ENCODE measurements at regions not wholly inside any gene's neighbourhood (a gene's known extent, or its start where the extent isn't known, plus 50 kb on each side); places are given as distances from the start of the nearest gene placed in this dataset.

DNA sequence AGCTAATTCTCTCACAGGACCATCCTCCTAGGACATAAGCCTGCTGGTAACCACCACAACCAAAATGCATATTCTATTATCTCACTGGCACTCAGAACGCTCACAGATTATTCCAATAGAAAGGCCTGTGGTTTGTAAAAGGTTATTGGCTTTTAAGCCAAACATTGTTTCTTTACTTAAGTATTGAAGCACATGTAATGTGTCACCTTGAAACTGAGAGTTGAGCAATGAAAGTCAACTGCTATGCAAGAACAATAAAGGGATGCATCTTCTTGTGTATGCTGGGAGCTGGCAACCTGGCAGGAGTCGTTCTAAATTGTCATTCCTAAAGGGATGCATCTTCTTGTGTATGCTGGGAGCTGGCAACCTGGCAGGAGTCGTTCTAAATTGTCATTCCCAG lies 298.6 kb upstream of the DNAJC19 start:
- no peak for TF ChIP-seq EZH2phosphoT487 (IDR thresholded peaks at IDR 0.05; ENCODE audit: unreplicated experiment)
- TF ChIP-seq, protein P1, sequence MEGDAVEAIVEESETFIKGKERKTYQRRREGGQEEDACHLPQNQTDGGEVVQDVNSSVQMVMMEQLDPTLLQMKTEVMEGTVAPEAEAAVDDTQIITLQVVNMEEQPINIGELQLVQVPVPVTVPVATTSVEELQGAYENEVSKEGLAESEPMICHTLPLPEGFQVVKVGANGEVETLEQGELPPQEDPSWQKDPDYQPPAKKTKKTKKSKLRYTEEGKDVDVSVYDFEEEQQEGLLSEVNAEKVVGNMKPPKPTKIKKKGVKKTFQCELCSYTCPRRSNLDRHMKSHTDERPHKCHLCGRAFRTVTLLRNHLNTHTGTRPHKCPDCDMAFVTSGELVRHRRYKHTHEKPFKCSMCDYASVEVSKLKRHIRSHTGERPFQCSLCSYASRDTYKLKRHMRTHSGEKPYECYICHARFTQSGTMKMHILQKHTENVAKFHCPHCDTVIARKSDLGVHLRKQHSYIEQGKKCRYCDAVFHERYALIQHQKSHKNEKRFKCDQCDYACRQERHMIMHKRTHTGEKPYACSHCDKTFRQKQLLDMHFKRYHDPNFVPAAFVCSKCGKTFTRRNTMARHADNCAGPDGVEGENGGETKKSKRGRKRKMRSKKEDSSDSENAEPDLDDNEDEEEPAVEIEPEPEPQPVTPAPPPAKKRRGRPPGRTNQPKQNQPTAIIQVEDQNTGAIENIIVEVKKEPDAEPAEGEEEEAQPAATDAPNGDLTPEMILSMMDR (conservative IDR thresholded peaks at IDR 0.05; ENCODE audit: low read depth in 2 of 2), result no peak
- no peak for TF ChIP-seq ZNF331 (CRISPR knock-in tag; IDR thresholded peaks at IDR 0.05; ENCODE audit: low read depth)
- no peak for TF ChIP-seq EZH2 (IDR thresholded peaks at IDR 0.05; ENCODE audit: low read depth, unreplicated experiment)
- no peak for TF ChIP-seq CREB1 (CRISPR knock-in tag; IDR thresholded peaks at IDR 0.05; ENCODE audit: low read depth)
- TF ChIP-seq POLR2AphosphoS5 (IDR thresholded peaks at IDR 0.05; ENCODE audit: low read depth), result no peak

All from GM23338 (cell line).